ENCODE measurements at regions not wholly inside any gene's neighbourhood (a gene's known extent, or its start where the extent isn't known, plus 50 kb on each side); places are given as distances from the start of the nearest gene placed in this dataset.

DNA sequence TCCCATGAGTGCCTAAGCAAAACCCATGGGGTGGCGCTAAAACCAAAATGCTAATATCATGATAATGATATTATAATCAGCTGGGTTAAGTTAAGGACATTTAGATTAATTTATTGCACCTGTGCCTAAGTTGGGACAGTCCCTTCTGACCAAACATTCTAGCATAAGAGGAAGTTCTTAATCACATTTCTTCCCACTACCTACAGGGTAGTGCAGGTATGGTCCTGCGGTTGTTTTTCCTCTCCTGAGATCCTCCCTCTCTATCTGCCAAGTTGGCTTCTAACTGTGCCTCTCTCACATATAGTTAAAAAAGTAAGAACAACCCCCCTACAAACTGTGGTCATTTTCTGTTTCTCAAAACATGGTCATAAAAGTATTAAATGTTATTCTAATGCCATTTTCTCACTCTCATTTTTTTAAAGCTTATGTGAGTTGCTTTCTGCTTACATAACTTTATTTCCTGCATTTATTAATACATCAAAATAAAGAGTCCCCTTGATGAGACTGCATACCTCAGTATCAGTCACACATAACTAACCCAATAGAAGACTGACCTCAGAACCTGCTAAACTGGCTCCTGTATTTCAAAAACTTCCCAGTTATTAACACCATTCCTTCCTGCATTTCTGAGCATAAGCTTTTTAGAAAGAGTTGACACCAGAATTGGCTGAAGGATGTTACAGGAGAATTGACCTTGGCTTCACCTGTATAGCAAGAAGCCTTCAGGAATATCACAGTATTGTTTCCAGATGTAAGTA, 1332.5 kb downstream of the FSTL5 start:
- TF ChIP-seq, protein P1, sequence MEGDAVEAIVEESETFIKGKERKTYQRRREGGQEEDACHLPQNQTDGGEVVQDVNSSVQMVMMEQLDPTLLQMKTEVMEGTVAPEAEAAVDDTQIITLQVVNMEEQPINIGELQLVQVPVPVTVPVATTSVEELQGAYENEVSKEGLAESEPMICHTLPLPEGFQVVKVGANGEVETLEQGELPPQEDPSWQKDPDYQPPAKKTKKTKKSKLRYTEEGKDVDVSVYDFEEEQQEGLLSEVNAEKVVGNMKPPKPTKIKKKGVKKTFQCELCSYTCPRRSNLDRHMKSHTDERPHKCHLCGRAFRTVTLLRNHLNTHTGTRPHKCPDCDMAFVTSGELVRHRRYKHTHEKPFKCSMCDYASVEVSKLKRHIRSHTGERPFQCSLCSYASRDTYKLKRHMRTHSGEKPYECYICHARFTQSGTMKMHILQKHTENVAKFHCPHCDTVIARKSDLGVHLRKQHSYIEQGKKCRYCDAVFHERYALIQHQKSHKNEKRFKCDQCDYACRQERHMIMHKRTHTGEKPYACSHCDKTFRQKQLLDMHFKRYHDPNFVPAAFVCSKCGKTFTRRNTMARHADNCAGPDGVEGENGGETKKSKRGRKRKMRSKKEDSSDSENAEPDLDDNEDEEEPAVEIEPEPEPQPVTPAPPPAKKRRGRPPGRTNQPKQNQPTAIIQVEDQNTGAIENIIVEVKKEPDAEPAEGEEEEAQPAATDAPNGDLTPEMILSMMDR (IDR thresholded peaks at IDR 0.05; ENCODE audit: low read length): no peak
- TF ChIP-seq EZH2phosphoT487 (IDR thresholded peaks at IDR 0.05; ENCODE audit: low read length): no peak

Measured in MM.1S (cell line).